Loucy (cell line): ENCODE measurements at regions not wholly inside any gene's neighbourhood (a gene's known extent, or its start where the extent isn't known, plus 50 kb on each side); places are given as distances from the start of the nearest gene placed in this dataset.

ENCODE experiments used
- H2AFZ ChIP-seq: fragments of 200-600 bp; sonication (generic); 2 replicates; pipeline ENCODE4 v1.6.0; 2016; ENCODE audit warnings: antibody characterized with exemption, mild to moderate bottlenecking, low read length, moderate library complexity
- H3F3A ChIP-seq: fragments of 200-600 bp; 2 replicates; pipeline ENCODE4 v1.6.0; 2016; ENCODE audit warnings: antibody characterized with exemption, low read depth, mild to moderate bottlenecking
- H3K27me3 ChIP-seq: fragments of 200-600 bp; sonication (generic); 2 replicates; pipeline ENCODE4 v1.6.1; 2014; ENCODE audit warnings: low read length, mild to moderate bottlenecking; ENCODE audit not compliant: insufficient read depth, poor library complexity, severe bottlenecking
- H3K36me3 ChIP-seq: fragments of 200-600 bp; sonication (generic); 2 replicates; pipeline ENCODE4 v1.6.1; 2016; ENCODE audit warnings: low read length; ENCODE audit not compliant: insufficient read depth
- H3K4me1 ChIP-seq: fragments of 200-600 bp; sonication (generic); 2 replicates; pipeline ENCODE4 v1.5.1; 2014; ENCODE audit warnings: low read length, mild to moderate bottlenecking; ENCODE audit not compliant: insufficient read depth, poor library complexity, severe bottlenecking
- H3K4me2 ChIP-seq: fragments of 200-600 bp; sonication (generic); 2 replicates; pipeline ENCODE4 v1.6.0; 2014; ENCODE audit warnings: antibody characterized with exemption, low read length, low read depth, mild to moderate bottlenecking; ENCODE audit not compliant: poor library complexity, severe bottlenecking
- H3K4me3 ChIP-seq: fragments of 200-600 bp; sonication (generic); 2 replicates; pipeline ENCODE4 v1.5.1; 2014; ENCODE audit warnings: low read length, mild to moderate bottlenecking, mixed read lengths; ENCODE audit not compliant: poor library complexity, severe bottlenecking
- H3K79me2 ChIP-seq: fragments of 200-600 bp; sonication (generic); 2 replicates; pipeline ENCODE4 v1.6.1; 2014; ENCODE audit warnings: low read length; ENCODE audit not compliant: insufficient read depth
- H3K9ac ChIP-seq: fragments of 200-600 bp; sonication (generic); 2 replicates; pipeline ENCODE4 v1.6.0; 2014; ENCODE audit warnings: mild to moderate bottlenecking, low read depth, low read length, moderate library complexity; ENCODE audit not compliant: poor library complexity, severe bottlenecking
- H3K9me2 ChIP-seq: fragments of 200-600 bp; sonication (generic); replicated peaks from 2 replicates; pipeline ENCODE4 v1.6.1; 2016; ENCODE audit warnings: low read depth, low read length, mixed read lengths
- H3K9me3 ChIP-seq: fragments of 200-600 bp; sonication (generic); 2 replicates; pipeline ENCODE4 v1.6.1; 2014; ENCODE audit warnings: mild to moderate bottlenecking, antibody characterized with exemption, low read length, low read depth; ENCODE audit not compliant: insufficient read depth
- H4K20me1 ChIP-seq: fragments of 200-600 bp; sonication (generic); 2 replicates; pipeline ENCODE4 v1.6.0; 2014; ENCODE audit warnings: antibody characterized with exemption, low read length, mild to moderate bottlenecking; ENCODE audit not compliant: insufficient read depth, poor library complexity, severe bottlenecking
- EZH2phosphoT487 ChIP-seq: fragments of 200-600 bp; IDR thresholded peaks from 2 replicates; pipeline ENCODE4 v1.6.1; 2018; ENCODE audit warnings: antibody characterized with exemption, mild to moderate bottlenecking, moderate library complexity, borderline replicate concordance
- TF ChIP-seq, protein P1 (sequence below): fragments of 200-600 bp; sonication (generic); conservative IDR thresholded peaks from 2 replicates; pipeline ENCODE4 v1.5.1; 2014; ENCODE audit warnings: mild to moderate bottlenecking, antibody characterized with exemption, low read length

DNA sequence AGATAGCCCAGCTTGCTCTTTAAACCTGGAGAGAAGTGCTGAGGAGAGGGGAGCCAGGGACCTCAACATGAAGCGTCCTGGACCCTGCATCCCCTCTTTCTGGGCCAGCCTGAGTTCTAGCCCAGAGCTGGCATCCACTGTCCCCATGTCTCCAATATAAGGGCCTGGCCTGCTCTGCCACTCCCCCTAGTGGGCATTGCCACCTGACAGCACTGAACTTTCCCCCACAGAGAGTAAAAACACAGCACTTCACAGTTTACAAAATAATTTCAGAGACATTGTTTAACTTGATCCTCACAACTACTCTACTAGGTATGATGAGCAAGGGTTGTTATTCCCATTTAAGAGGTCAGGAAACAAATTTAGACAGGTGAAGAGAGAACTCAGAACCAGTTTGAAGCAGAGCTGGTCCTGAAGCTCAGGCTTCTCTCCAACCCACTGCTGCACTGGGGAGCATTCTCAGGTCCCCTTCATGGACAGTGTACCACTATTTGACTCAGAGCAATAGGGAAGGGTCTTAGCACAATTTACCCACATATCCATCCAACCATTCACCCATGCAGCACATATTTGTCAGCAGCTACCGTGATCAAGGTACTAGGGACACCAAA is 151.2 kb downstream of the DMRTA2 start:
- H3K4me2 ChIP-seq = no peak overlapping the region
- no peaks in the 10 kb centered on the region for H3K9me2 ChIP-seq
- no peak for TF ChIP-seq EZH2phosphoT487
- TF ChIP-seq, protein P1, sequence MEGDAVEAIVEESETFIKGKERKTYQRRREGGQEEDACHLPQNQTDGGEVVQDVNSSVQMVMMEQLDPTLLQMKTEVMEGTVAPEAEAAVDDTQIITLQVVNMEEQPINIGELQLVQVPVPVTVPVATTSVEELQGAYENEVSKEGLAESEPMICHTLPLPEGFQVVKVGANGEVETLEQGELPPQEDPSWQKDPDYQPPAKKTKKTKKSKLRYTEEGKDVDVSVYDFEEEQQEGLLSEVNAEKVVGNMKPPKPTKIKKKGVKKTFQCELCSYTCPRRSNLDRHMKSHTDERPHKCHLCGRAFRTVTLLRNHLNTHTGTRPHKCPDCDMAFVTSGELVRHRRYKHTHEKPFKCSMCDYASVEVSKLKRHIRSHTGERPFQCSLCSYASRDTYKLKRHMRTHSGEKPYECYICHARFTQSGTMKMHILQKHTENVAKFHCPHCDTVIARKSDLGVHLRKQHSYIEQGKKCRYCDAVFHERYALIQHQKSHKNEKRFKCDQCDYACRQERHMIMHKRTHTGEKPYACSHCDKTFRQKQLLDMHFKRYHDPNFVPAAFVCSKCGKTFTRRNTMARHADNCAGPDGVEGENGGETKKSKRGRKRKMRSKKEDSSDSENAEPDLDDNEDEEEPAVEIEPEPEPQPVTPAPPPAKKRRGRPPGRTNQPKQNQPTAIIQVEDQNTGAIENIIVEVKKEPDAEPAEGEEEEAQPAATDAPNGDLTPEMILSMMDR = peak; percentile 85
- no peak overlapping the region for H3K9ac ChIP-seq
- no peaks in the 10 kb centered on the region for H3K79me2 ChIP-seq
- no peaks in the 10 kb centered on the region for H3K27me3 ChIP-seq
- no peaks in the 10 kb centered on the region for H3K36me3 ChIP-seq
- H3K4me1 ChIP-seq = no peaks in the 10 kb centered on the region
- H3K9me3 ChIP-seq = no peaks in the 10 kb centered on the region
- H3F3A ChIP-seq = no peaks in the 10 kb centered on the region
- H3K4me3 ChIP-seq = no peak overlapping the region
- no peak overlapping the region for H2AFZ ChIP-seq
- H4K20me1 ChIP-seq = no peaks in the 10 kb centered on the region

DNA sequence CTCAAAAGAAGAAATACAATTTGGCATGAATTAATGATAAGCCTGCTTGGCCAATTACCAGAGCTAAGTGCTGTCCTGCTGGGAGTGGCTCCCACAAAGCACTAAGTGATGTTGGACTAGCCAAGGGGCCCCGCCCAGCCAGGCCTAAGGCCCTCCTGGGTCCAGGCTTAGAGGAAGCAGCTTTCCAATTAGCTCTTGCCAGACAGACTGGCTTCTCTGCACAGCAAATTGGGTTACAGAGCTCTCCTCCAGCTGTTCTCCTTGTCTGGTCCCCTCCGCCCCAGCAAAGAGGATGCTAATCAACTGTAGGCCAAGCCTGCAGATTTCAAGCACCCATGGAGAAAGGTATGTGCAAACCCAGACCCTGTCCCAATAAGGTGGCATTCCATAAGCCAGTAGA is 151.9 kb downstream of the DMRTA2 start:
- H3K9ac ChIP-seq = no peak overlapping the region

DNA sequence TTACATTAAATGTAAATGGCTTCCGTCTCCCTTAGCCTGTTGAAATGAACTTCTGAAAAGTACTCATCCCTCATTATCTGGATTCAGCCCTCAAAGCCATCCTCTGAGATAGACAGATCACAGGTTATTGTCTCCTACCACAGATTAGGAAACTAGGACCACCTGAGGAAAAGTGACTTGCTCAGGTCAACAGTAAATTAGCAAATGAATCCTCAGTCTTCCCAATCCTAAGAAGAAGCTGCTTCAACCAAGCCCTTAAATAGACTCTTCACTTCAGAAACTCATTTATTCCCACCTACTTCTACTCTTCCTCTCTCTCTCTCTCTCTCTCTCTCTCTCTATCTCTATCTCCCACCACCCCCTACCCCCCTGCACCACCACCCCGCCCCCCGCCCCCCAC is 152.3 kb downstream of the DMRTA2 start:
- Histone ChIP-seq H3K36me3 (no peaks in the 10 kb centered on the region), H3K9me3 (no peaks in the 10 kb centered on the region), H3F3A (no peaks in the 10 kb centered on the region), H2AFZ (no peak overlapping the region), H3K27me3 (no peaks in the 10 kb centered on the region), H3K79me2 (no peaks in the 10 kb centered on the region), H3K4me1 (no peaks in the 10 kb centered on the region), H3K9ac (no peak overlapping the region), H4K20me1 (no peaks in the 10 kb centered on the region), H3K4me2 (no peak overlapping the region), H3K4me3 (no peak overlapping the region), H3K9me2 (no peaks in the 10 kb centered on the region)
- TF ChIP-seq EZH2phosphoT487 = no peak
- TF ChIP-seq, protein P1 = no peak

More for the DNA sequence above, 151.9 kb downstream of the DMRTA2 start:
- Histone ChIP-seq H3K4me1 (no peaks in the 10 kb centered on the region), H2AFZ (no peak overlapping the region), H3K9me3 (no peaks in the 10 kb centered on the region), H3K79me2 (no peaks in the 10 kb centered on the region), H3F3A (no peaks in the 10 kb centered on the region), H3K36me3 (no peaks in the 10 kb centered on the region), H4K20me1 (no peaks in the 10 kb centered on the region), H3K4me3 (no peak overlapping the region), H3K9me2 (no peaks in the 10 kb centered on the region), H3K4me2 (no peak overlapping the region), H3K27me3 (no peaks in the 10 kb centered on the region)
- TF ChIP-seq EZH2phosphoT487 = no peak
- TF ChIP-seq, protein P1 = no peak
